Uterus (tissue), 2 donors: ENCODE measurements at regions not wholly inside any gene's neighbourhood (a gene's known extent, or its start where the extent isn't known, plus 50 kb on each side); places are given as distances from the start of the nearest gene placed in this dataset.

Experiments used
- POLR2A ChIP-seq, 2 donors: fragments of 450-650 bp; IDR thresholded peaks; one replicate each; pipeline ENCODE4 v1.6.1; 2016; ENCODE audit warnings: antibody characterized with exemption in 2 of 2, mild to moderate bottlenecking in 1 of 2, moderate library complexity in 1 of 2
- TF ChIP-seq, protein P1 (sequence below), 4 experiments: fragments of 200-600 bp in 2 of 4; fragments of 450-650 bp in 2 of 4; sonication (generic) in 2 of 4; IDR thresholded peaks; one replicate each; pipeline ENCODE4 v1.5.1; 2016 to 2019; ENCODE audit warnings: antibody characterized with exemption in 4 of 4, mild to moderate bottlenecking in 2 of 4, moderate library complexity in 1 of 4

DNA sequence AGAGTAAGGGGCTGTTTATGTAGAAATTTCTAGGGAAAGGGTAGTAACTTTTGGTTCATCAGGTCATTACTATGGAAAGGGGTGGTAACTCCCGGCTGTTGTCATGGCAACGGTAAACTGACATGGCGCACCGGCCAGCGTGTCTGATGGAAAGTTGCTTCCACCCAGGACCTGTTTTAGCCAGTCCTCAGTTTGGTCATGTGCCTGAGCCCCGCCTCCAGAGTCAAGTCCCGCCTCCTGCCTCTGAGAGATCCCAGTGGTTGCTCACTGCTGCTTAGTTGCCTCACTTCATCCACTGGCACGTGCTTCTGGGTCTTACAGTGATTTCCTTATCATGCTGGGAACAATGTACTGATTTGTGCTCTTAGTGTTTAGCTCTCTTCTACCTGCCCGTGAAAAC lies 455.2 kb upstream of the ZNF507 start:
- TF ChIP-seq, protein P1, sequence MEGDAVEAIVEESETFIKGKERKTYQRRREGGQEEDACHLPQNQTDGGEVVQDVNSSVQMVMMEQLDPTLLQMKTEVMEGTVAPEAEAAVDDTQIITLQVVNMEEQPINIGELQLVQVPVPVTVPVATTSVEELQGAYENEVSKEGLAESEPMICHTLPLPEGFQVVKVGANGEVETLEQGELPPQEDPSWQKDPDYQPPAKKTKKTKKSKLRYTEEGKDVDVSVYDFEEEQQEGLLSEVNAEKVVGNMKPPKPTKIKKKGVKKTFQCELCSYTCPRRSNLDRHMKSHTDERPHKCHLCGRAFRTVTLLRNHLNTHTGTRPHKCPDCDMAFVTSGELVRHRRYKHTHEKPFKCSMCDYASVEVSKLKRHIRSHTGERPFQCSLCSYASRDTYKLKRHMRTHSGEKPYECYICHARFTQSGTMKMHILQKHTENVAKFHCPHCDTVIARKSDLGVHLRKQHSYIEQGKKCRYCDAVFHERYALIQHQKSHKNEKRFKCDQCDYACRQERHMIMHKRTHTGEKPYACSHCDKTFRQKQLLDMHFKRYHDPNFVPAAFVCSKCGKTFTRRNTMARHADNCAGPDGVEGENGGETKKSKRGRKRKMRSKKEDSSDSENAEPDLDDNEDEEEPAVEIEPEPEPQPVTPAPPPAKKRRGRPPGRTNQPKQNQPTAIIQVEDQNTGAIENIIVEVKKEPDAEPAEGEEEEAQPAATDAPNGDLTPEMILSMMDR (IDR thresholded peaks at IDR 0.05), result no peak
- TF ChIP-seq POLR2A (IDR thresholded peaks at IDR 0.05), result no peak
